NCI-H2107 (cell line): ENCODE measurements at regions not wholly inside any gene's neighbourhood (a gene's known extent, or its start where the extent isn't known, plus 50 kb on each side); places are given as distances from the start of the nearest gene placed in this dataset.

ENCODE experiments used
- DNase-seq: peaks from one replicate; lab custom pipeline; 2025; lab: John Stamatoyannopoulos, UW

GRCh38 chr1:95431235-95431634, 197.2 kb downstream of the RWDD3 start:
- no peak for DNase-seq

GRCh38 chr1:95435611-95436010, 201.6 kb downstream of the RWDD3 start:
- DNase-seq: no peak

- DNase-seq: no peak
Observed at GRCh38 chr1:95437011-95437410, 203.0 kb downstream of the RWDD3 start.

GRCh38 chr1:95437781-95438180, 203.8 kb downstream of the RWDD3 start:
- DNase-seq: no peak

- DNase-seq: no peak
Observed at GRCh38 chr1:95438218-95438948, 204.4 kb downstream of the RWDD3 start.

- DNase-seq: no peak
Observed at GRCh38 chr1:95440511-95440910, 206.5 kb downstream of the RWDD3 start.

GRCh38 chr1:95449516-95449915, 215.5 kb downstream of the RWDD3 start:
- no peak for DNase-seq

GRCh38 chr1:95451054-95451453, 217.0 kb downstream of the RWDD3 start:
- no peak for DNase-seq

GRCh38 chr1:95451904-95452303, 217.9 kb downstream of the RWDD3 start:
- no peak for DNase-seq

- DNase-seq: no peak
Observed at GRCh38 chr1:95453053-95453452, 219.0 kb downstream of the RWDD3 start.

- no peak for DNase-seq
Observed at GRCh38 chr1:95467036-95467435, 233.0 kb downstream of the RWDD3 start.

- DNase-seq: no peak
Observed at GRCh38 chr1:95475686-95476457, 241.9 kb downstream of the RWDD3 start.

- DNase-seq: no peak
Observed at GRCh38 chr1:95496307-95496706, 262.3 kb downstream of the RWDD3 start.

- DNase-seq: no peak
Observed at GRCh38 chr1:95496773-95497172, 262.8 kb downstream of the RWDD3 start.

- no peak for DNase-seq
Observed at GRCh38 chr1:95497566-95497965, 263.6 kb downstream of the RWDD3 start.

GRCh38 chr1:95503278-95504030, 269.4 kb downstream of the RWDD3 start:
- no peak for DNase-seq

- no peak for DNase-seq
Observed at GRCh38 chr1:95504321-95504720, 270.3 kb downstream of the RWDD3 start.

GRCh38 chr1:95506736-95507414, 272.9 kb downstream of the RWDD3 start:
- no peak for DNase-seq

- DNase-seq: no peak
Observed at GRCh38 chr1:95509989-95510388, 276.0 kb downstream of the RWDD3 start.

GRCh38 chr1:95512925-95513324, 278.9 kb downstream of the RWDD3 start:
- no peak for DNase-seq

- DNase-seq: no peak
Observed at GRCh38 chr1:95517506-95517905, 283.5 kb downstream of the RWDD3 start.

- DNase-seq: no peak
Observed at GRCh38 chr1:95518310-95518709, 284.3 kb downstream of the RWDD3 start.
